HepG2 (cell line): ENCODE measurements at regions not wholly inside any gene's neighbourhood (a gene's known extent, or its start where the extent isn't known, plus 50 kb on each side); places are given as distances from the start of the nearest gene placed in this dataset.

ENCODE experiments used
- ADNP ChIP-seq: sonication (generic); formaldehyde crosslinking; IDR thresholded peaks from 2 replicates; pipeline ENCODE4 v1.4.0; 2020; ENCODE audit warnings: missing genetic modification reagents
- ARNT2 ChIP-seq: sonication (generic); formaldehyde crosslinking; IDR thresholded peaks from 2 replicates; pipeline ENCODE4 v1.8.0; 2022; ENCODE audit warnings: mild to moderate bottlenecking, low read depth, missing genetic modification reagents, moderate library complexity
- CBFB ChIP-seq: sonication (generic); formaldehyde crosslinking; IDR thresholded peaks from 2 replicates; pipeline ENCODE4 v1.4.0; 2020; ENCODE audit warnings: missing genetic modification reagents
- FOXP4 ChIP-seq: sonication (generic); formaldehyde crosslinking; IDR thresholded peaks from 2 replicates; pipeline ENCODE4 v1.4.0; 2020; ENCODE audit warnings: missing genetic modification reagents
- HCFC1 ChIP-seq: fragments of 150-350 bp; IDR thresholded peaks from 2 replicates; pipeline ENCODE4 v1.6.1; 2014; ENCODE audit warnings: low read depth, low read length
- HIC2 ChIP-seq: sonication (generic); formaldehyde crosslinking; IDR thresholded peaks from 2 replicates; pipeline ENCODE4 v1.9.0; 2022; ENCODE audit warnings: low read depth, missing genetic modification reagents
- HNF4G ChIP-seq, 2 experiments: sonication (generic) in 1 of 2; formaldehyde crosslinking in 1 of 2; IDR thresholded peaks; 2 replicates each; pipeline versions ENCODE4 v1.4.0 to v1.6.1; 2011 to 2020; ENCODE audit warnings: borderline replicate concordance in 2 of 2, low read depth in 2 of 2, mild to moderate bottlenecking in 2 of 2, low read length in 1 of 2, missing genetic modification reagents in 1 of 2, moderate library complexity in 1 of 2
- NFKB2 ChIP-seq: sonication (generic); formaldehyde crosslinking; IDR thresholded peaks from 2 replicates; pipeline ENCODE4 v1.4.0; 2020; ENCODE audit warnings: missing genetic modification reagents, borderline replicate concordance
- PRDM4 ChIP-seq: sonication (generic); formaldehyde crosslinking; IDR thresholded peaks from 2 replicates; pipeline ENCODE4 v1.9.0; 2021; ENCODE audit warnings: missing genetic modification reagents, borderline replicate concordance
- ZNF430 ChIP-seq: sonication (generic); formaldehyde crosslinking; IDR thresholded peaks from 2 replicates; pipeline ENCODE4 v1.9.0; 2021; ENCODE audit warnings: mild to moderate bottlenecking, missing genetic modification reagents
- ZNF451 ChIP-seq: sonication (generic); formaldehyde crosslinking; IDR thresholded peaks from 2 replicates; pipeline ENCODE4 v1.5.0; 2020; ENCODE audit warnings: mild to moderate bottlenecking, missing genetic modification reagents
- ZNF512 ChIP-seq: sonication (generic); formaldehyde crosslinking; IDR thresholded peaks from 2 replicates; pipeline ENCODE4 v1.4.0; 2020; ENCODE audit warnings: mild to moderate bottlenecking, missing genetic modification reagents
- ZNF530 ChIP-seq: sonication (generic); formaldehyde crosslinking; IDR thresholded peaks from 2 replicates; pipeline ENCODE4 v1.5.0; 2020; ENCODE audit warnings: low read depth, mild to moderate bottlenecking, missing genetic modification reagents
- ZNF792 ChIP-seq: IDR thresholded peaks from 2 replicates; pipeline ENCODE4 v1.6.1; 2016
- TF ChIP-seq, protein P1 (sequence below): sonication (generic); formaldehyde crosslinking; IDR thresholded peaks from 2 replicates; pipeline ENCODE4 v1.4.0; 2020; ENCODE audit warnings: missing genetic modification reagents
- TF ChIP-seq, protein P2 (sequence below): sonication (generic); formaldehyde crosslinking; IDR thresholded peaks from 2 replicates; pipeline ENCODE4 v1.5.0; 2020; ENCODE audit warnings: missing genetic modification reagents

DNA sequence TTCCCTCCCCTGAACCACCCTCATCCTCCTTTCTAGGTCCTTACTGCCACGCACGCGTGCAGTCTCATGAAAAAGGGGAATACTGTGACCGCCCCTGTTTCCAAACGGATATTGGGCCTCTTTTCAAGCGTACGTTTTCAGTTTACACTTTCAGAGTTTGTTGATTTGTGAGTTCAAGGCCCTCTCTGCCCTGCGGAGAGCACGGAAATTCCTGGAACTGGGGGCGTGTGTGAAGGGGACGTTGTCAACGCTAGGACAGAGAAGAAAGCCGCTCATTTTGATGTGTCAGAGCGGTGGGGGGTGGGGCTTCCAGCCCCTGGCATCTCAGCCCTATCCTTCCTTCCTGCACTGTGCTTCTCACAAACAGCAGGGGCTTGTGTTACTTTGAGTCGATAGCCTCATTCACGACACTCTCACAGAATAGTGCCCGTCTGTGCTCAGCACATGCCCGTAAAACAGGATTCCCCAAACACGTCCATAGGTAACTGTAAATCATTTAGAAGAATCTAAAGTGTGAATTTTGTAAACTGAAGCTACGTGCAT, 137.6 kb upstream of the PEG3 start (continued):
- TF ChIP-seq FOXP4 (peak; percentile 96), ZNF792 (CRISPR knock-in tag) (peak; percentile 68; the same call in 1 of the 2 replicates), NFKB2 (CRISPR knock-in tag) (0 out of 2 replicates have a peak, but pooled peaks have one; percentile 33), ADNP (CRISPR knock-in tag) (no peak), HNF4G (IDR thresholded peaks at IDR 0.05; ENCODE audit: borderline replicate concordance, low read depth, low read length) (peak; percentile 59; the same call in 1 of the 2 replicates), HNF4G (CRISPR knock-in tag; IDR thresholded peaks at IDR 0.05; ENCODE audit: borderline replicate concordance, low read depth) (peak; percentile 75; the same call in 1 of the 2 replicates), PRDM4 (no peak), CBFB (CRISPR knock-in tag) (no peak), ARNT2 (CRISPR knock-in tag) (peak; percentile 77), HCFC1 (no peak), ZNF430 (CRISPR knock-in tag) (peak; percentile 73; the same call in 1 of the 2 replicates), ZNF512 (CRISPR knock-in tag) (peak; percentile 52; the same call in 1 of the 2 replicates), HIC2 (CRISPR knock-in tag) (peak; percentile 74; the same call in 1 of the 2 replicates), ZNF530 (CRISPR knock-in tag) (no peak), ZNF451 (CRISPR knock-in tag) (peak; percentile 53; the same call in 1 of the 2 replicates)
- TF ChIP-seq, protein P1, sequence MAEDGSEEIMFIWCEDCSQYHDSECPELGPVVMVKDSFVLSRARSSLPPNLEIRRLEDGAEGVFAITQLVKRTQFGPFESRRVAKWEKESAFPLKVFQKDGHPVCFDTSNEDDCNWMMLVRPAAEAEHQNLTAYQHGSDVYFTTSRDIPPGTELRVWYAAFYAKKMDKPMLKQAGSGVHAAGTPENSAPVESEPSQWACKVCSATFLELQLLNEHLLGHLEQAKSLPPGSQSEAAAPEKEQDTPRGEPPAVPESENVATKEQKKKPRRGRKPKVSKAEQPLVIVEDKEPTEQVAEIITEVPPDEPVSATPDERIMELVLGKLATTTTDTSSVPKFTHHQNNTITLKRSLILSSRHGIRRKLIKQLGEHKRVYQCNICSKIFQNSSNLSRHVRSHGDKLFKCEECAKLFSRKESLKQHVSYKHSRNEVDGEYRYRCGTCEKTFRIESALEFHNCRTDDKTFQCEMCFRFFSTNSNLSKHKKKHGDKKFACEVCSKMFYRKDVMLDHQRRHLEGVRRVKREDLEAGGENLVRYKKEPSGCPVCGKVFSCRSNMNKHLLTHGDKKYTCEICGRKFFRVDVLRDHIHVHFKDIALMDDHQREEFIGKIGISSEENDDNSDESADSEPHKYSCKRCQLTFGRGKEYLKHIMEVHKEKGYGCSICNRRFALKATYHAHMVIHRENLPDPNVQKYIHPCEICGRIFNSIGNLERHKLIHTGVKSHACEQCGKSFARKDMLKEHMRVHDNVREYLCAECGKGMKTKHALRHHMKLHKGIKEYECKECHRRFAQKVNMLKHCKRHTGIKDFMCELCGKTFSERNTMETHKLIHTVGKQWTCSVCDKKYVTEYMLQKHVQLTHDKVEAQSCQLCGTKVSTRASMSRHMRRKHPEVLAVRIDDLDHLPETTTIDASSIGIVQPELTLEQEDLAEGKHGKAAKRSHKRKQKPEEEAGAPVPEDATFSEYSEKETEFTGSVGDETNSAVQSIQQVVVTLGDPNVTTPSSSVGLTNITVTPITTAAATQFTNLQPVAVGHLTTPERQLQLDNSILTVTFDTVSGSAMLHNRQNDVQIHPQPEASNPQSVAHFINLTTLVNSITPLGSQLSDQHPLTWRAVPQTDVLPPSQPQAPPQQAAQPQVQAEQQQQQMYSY (CRISPR knock-in tag) = peak; percentile 79; the same call in 1 of the 2 replicates
- TF ChIP-seq, protein P2, sequence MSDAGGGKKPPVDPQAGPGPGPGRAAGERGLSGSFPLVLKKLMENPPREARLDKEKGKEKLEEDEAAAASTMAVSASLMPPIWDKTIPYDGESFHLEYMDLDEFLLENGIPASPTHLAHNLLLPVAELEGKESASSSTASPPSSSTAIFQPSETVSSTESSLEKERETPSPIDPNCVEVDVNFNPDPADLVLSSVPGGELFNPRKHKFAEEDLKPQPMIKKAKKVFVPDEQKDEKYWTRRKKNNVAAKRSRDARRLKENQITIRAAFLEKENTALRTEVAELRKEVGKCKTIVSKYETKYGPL (CRISPR knock-in tag) = no peak
